GM21717 (cell line): ENCODE measurements at regions not wholly inside any gene's neighbourhood (a gene's known extent, or its start where the extent isn't known, plus 50 kb on each side); places are given as distances from the start of the nearest gene placed in this dataset.
"Not testable (repeated sequence)": the region's sequence is repeated elsewhere in the genome, so short reads cannot be mapped to it uniquely, and the experiment has no call there.

Source experiments
- ATAC-seq: cut with Tn5 transposase; IDR thresholded peaks from one replicate; pipeline ENCODE4 v1.9.1; 2021; ENCODE audit warnings: mild to moderate bottlenecking, moderate library complexity; ENCODE audit not compliant: unreplicated experiment

GRCh38 chr5:166784545-166785078, 1506.8 kb upstream of the WWC1 start:
- ATAC-seq: no peak

- no peak for ATAC-seq
Measured at GRCh38 chr5:166786178-166786577, 1505.3 kb upstream of the WWC1 start.

GRCh38 chr5:166786889-166787288, 1504.6 kb upstream of the WWC1 start:
- ATAC-seq: no peak

GRCh38 chr5:166788050-166788449, 1503.4 kb upstream of the WWC1 start:
- ATAC-seq: no peak

- no peak for ATAC-seq
Measured at GRCh38 chr5:166795756-166796155, 1495.7 kb upstream of the WWC1 start.

- ATAC-seq: no peak
Measured at GRCh38 chr5:166803058-166803457, 1488.4 kb upstream of the WWC1 start.

- ATAC-seq: not testable (repeated sequence)
Measured at GRCh38 chr5:166804223-166804622, 1487.2 kb upstream of the WWC1 start.

- not testable (repeated sequence) for ATAC-seq
Measured at GRCh38 chr5:166804693-166805092, 1486.8 kb upstream of the WWC1 start.

- not testable (repeated sequence) for ATAC-seq
Measured at GRCh38 chr5:166810093-166810658, 1481.3 kb upstream of the WWC1 start.

- no peak for ATAC-seq
Measured at GRCh38 chr5:166810721-166811120, 1480.7 kb upstream of the WWC1 start.

- ATAC-seq: no peak
Measured at GRCh38 chr5:166823360-166823759, 1468.1 kb upstream of the WWC1 start.

GRCh38 chr5:166834246-166834645, 1457.2 kb upstream of the WWC1 start:
- ATAC-seq: no peak

GRCh38 chr5:166845044-166845443, 1446.4 kb upstream of the WWC1 start:
- ATAC-seq: no peak

- no peak for ATAC-seq
Measured at GRCh38 chr5:166856791-166857190, 1434.7 kb upstream of the WWC1 start.

GRCh38 chr5:166860426-166860825, 1431.0 kb upstream of the WWC1 start:
- no peak for ATAC-seq

- ATAC-seq: no peak
Measured at GRCh38 chr5:166862581-166862980, 1428.9 kb upstream of the WWC1 start.

GRCh38 chr5:166865206-166865605, 1426.2 kb upstream of the WWC1 start:
- no peak for ATAC-seq

- no peak for ATAC-seq
Measured at GRCh38 chr5:166880456-166880855, 1411.0 kb upstream of the WWC1 start.

GRCh38 chr5:166881802-166882201, 1409.6 kb upstream of the WWC1 start:
- ATAC-seq: no peak

- ATAC-seq: no peak
Measured at GRCh38 chr5:166883016-166883415, 1408.4 kb upstream of the WWC1 start.

GRCh38 chr5:166898166-166898565, 1393.3 kb upstream of the WWC1 start:
- ATAC-seq: no peak

- no peak for ATAC-seq
Measured at GRCh38 chr5:166899343-166899742, 1392.1 kb upstream of the WWC1 start.

- ATAC-seq: no peak
Measured at GRCh38 chr5:166904571-166904970, 1386.9 kb upstream of the WWC1 start.
